ENCODE measurements at regions not wholly inside any gene's neighbourhood (a gene's known extent, or its start where the extent isn't known, plus 50 kb on each side); places are given as distances from the start of the nearest gene placed in this dataset.

DNA sequence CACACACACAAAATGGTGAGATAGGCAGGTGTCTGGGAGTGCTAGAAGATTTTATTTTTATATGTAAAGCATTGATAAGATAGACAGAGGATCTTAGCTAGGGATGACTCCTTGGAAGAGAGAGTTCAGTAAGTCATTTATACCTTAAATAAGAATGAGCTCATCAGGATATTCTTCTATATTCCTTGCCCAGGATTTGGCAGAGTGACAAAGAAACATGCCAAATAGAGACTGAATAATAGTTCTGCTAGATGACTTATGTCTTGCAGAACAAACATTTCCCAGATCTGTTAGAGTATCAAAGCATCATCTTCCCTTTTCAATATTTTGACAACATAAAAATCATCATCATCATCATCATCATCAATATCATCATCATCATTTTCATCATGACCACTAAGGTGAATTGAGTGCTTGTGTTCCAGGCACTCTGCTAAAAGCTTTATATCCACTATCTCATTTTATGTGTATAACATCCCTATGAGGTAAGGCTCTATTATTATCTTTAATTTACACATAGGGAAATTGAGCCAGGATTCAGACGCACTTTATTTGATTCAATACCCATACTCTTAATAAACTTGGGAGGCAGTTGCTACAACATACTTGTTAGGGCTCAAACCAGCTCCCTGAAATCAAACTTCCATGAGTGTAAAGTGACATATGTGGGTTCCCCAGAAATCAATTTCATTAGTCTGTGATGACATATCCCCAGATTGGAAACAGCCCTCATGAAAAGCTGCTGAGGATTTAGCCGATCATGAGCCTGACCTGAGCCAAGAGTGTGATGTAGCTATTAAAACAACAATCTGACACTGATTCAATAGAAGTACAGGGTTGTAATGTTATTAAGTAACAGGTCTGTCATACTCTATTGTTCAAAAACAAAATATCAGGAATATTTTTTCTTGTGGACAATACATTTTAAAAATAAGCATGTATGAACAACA is 176.3 kb upstream of the SEMA6A start:
- Histone ChIP-seq H3K4me2 (ENCODE audit: insufficient read depth, low read length) (no peak overlapping the region), H3K9me3 (replicated peaks; ENCODE audit: control insufficient read depth, insufficient read depth, low read length) (no peaks in the 10 kb centered on the region), H3K27me3 (ENCODE audit: control insufficient read depth in 2 of 2, insufficient read depth in 2 of 2, low read length in 2 of 2) (no peaks in the 10 kb centered on the region), H3K4me3 (replicated peaks in 1 of 3; ENCODE audit: insufficient read depth in 1 of 3, low read depth in 1 of 3, low read length in 3 of 3) (no peak overlapping the region), H3K27ac (ENCODE audit: insufficient read depth, low read depth, low read length) (no peak overlapping the region), H3K4me1 (ENCODE audit: control insufficient read depth, extremely low read depth, insufficient read depth, low read length) (no peaks in the 10 kb centered on the region), H4K20me1 (replicated peaks; ENCODE audit: control insufficient read depth, extremely low read depth, insufficient read depth, low read length) (no peaks in the 10 kb centered on the region), H3K79me2 (ENCODE audit: control insufficient read depth, insufficient read depth, low read length) (no peaks in the 10 kb centered on the region), H3K9ac (replicated peaks; ENCODE audit: extremely low read depth, insufficient read depth, low read length) (no peak overlapping the region), H3K36me3 (ENCODE audit: control insufficient read depth in 2 of 2, extremely low read depth in 1 of 2, insufficient read depth in 2 of 2, low read length in 2 of 2) (no peaks in the 10 kb centered on the region), H2AFZ (ENCODE audit: low read depth, low read length) (no peak overlapping the region), H3K9me1 (replicated peaks; ENCODE audit: control insufficient read depth, extremely low read depth, insufficient read depth, low read length) (no peaks in the 10 kb centered on the region)
- no TSS peak for BruUV-seq (replicated peaks)
- DNase-seq (ENCODE audit: low read depth, low spot score) (no peak), FAIRE-seq (no peak)
- CTCF ChIA-PET = no interaction called here
- intact Hi-C loops (cut with micrococcal nuclease) = no loop called here
- TF ChIP-seq EZH2 (IDR thresholded peaks at IDR 0.05; ENCODE audit: borderline replicate concordance, low read depth, low read length, severe bottlenecking) (no peak), GATA2 (IDR thresholded peaks at IDR 0.05; ENCODE audit: insufficient read depth, insufficient read length, low read depth, low read length) (no peak), MYC (IDR thresholded peaks at IDR 0.05; ENCODE audit: low read depth, low read length) (no peak), FOS (IDR thresholded peaks at IDR 0.05; ENCODE audit: borderline replicate concordance, insufficient read depth, low read length) (no peak), POLR2AphosphoS5 (IDR thresholded peaks at IDR 0.05; ENCODE audit: insufficient read depth, low read depth, low read length) (no peak), JUN (IDR thresholded peaks at IDR 0.05; ENCODE audit: borderline replicate concordance, insufficient read depth, insufficient read length, low read depth) (no peak), POLR2A (IDR thresholded peaks at IDR 0.05; ENCODE audit: low read depth, low read length) (no peak), MAX (IDR thresholded peaks at IDR 0.05; ENCODE audit: insufficient read depth, insufficient read length) (no peak)
- TF ChIP-seq, protein P1, sequence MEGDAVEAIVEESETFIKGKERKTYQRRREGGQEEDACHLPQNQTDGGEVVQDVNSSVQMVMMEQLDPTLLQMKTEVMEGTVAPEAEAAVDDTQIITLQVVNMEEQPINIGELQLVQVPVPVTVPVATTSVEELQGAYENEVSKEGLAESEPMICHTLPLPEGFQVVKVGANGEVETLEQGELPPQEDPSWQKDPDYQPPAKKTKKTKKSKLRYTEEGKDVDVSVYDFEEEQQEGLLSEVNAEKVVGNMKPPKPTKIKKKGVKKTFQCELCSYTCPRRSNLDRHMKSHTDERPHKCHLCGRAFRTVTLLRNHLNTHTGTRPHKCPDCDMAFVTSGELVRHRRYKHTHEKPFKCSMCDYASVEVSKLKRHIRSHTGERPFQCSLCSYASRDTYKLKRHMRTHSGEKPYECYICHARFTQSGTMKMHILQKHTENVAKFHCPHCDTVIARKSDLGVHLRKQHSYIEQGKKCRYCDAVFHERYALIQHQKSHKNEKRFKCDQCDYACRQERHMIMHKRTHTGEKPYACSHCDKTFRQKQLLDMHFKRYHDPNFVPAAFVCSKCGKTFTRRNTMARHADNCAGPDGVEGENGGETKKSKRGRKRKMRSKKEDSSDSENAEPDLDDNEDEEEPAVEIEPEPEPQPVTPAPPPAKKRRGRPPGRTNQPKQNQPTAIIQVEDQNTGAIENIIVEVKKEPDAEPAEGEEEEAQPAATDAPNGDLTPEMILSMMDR (IDR thresholded peaks at IDR 0.05; ENCODE audit: extremely low read depth in 1 of 2, insufficient read depth in 1 of 2, low read depth in 1 of 2, low read length in 2 of 2) = no peak
- dilution Hi-C loops (cut with MboI; ENCODE audit: extremely low pct_ligation_motif_present, low sequenced_read_pairs) = no loop called here
- POLR2A ChIA-PET = no interaction called here
